HG02571 (cell line): ENCODE measurements at regions not wholly inside any gene's neighbourhood (a gene's known extent, or its start where the extent isn't known, plus 50 kb on each side); places are given as distances from the start of the nearest gene placed in this dataset.
"Not testable (repeated sequence)": the region's sequence is repeated elsewhere in the genome, so short reads cannot be mapped to it uniquely, and the experiment has no call there.

Experiments
- ATAC-seq: cut with Tn5 transposase; IDR thresholded peaks from one replicate; pipeline ENCODE4 v1.9.1; 2021; ENCODE audit warnings: mild to moderate bottlenecking, moderate library complexity; ENCODE audit not compliant: unreplicated experiment

GRCh38 chr2:90288396-90288795 lies 1596.9 kb downstream of the RPIA start:
- not testable (repeated sequence) for ATAC-seq

- not testable (repeated sequence) for ATAC-seq
Measured at GRCh38 chr2:90289291-90289980, 1598.0 kb downstream of the RPIA start.

- not testable (repeated sequence) for ATAC-seq
Measured at GRCh38 chr2:90290701-90291100, 1599.2 kb downstream of the RPIA start.

GRCh38 chr2:90291168-90291883 lies 1599.9 kb downstream of the RPIA start:
- not testable (repeated sequence) for ATAC-seq

- ATAC-seq: not testable (repeated sequence)
Measured at GRCh38 chr2:90291934-90292333, 1600.5 kb downstream of the RPIA start.

GRCh38 chr2:90292451-90292850 lies 1601.0 kb downstream of the RPIA start:
- ATAC-seq: not testable (repeated sequence)

GRCh38 chr2:90293224-90293623 lies 1601.8 kb downstream of the RPIA start:
- not testable (repeated sequence) for ATAC-seq

GRCh38 chr2:90293806-90294205 lies 1602.3 kb downstream of the RPIA start:
- ATAC-seq: not testable (repeated sequence)

- not testable (repeated sequence) for ATAC-seq
Measured at GRCh38 chr2:90295036-90295750, 1603.7 kb downstream of the RPIA start.

- not testable (repeated sequence) for ATAC-seq
Measured at GRCh38 chr2:90296484-90296777, 1605.0 kb downstream of the RPIA start.

GRCh38 chr2:90297701-90298100 lies 1606.2 kb downstream of the RPIA start:
- not testable (repeated sequence) for ATAC-seq

- ATAC-seq: not testable (repeated sequence)
Measured at GRCh38 chr2:90298126-90298755, 1606.8 kb downstream of the RPIA start.

- ATAC-seq: not testable (repeated sequence)
Measured at GRCh38 chr2:90298983-90299382, 1607.5 kb downstream of the RPIA start.

GRCh38 chr2:90322982-90323381 lies 1631.5 kb downstream of the RPIA start:
- ATAC-seq: not testable (repeated sequence)

- not testable (repeated sequence) for ATAC-seq
Measured at GRCh38 chr2:90323612-90324558, 1632.4 kb downstream of the RPIA start.

GRCh38 chr2:90324672-90325071 lies 1633.2 kb downstream of the RPIA start:
- not testable (repeated sequence) for ATAC-seq

- ATAC-seq: not testable (repeated sequence)
Measured at GRCh38 chr2:90325796-90326353, 1634.4 kb downstream of the RPIA start.

- not testable (repeated sequence) for ATAC-seq
Measured at GRCh38 chr2:90355546-90355945, 1664.1 kb downstream of the RPIA start.

GRCh38 chr2:90359344-90359743 lies 1667.9 kb downstream of the RPIA start:
- ATAC-seq: not testable (repeated sequence)
